GM19452 (cell line): ENCODE measurements at regions not wholly inside any gene's neighbourhood (a gene's known extent, or its start where the extent isn't known, plus 50 kb on each side); places are given as distances from the start of the nearest gene placed in this dataset.
"Not testable (repeated sequence)": the region's sequence is repeated elsewhere in the genome, so short reads cannot be mapped to it uniquely, and the experiment has no call there.

Experiments
- ATAC-seq: cut with Tn5 transposase; IDR thresholded peaks from one replicate; pipeline ENCODE4 v1.9.1; 2021; ENCODE audit not compliant: unreplicated experiment

DNA sequence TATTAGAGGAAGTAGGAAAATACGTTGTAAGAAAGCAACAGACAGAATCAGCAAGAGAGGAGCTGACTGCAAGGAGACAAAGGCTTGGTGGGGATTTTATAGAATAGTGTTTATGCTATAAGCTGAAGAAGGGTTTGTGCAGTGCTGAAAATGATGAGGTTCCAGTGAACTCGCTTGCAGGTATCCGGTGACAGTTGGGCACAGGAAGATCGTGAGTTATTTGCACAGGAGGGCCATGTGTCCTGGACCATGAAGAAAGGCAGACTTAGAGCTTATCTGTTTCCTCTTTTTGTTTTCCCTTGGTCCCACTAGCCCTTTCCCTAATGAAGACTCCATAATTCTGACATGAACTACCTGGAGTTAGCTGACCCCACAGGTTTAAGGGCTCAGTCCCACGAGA is 61.4 kb downstream of the NXNL2 start:
- ATAC-seq = no peak

DNA sequence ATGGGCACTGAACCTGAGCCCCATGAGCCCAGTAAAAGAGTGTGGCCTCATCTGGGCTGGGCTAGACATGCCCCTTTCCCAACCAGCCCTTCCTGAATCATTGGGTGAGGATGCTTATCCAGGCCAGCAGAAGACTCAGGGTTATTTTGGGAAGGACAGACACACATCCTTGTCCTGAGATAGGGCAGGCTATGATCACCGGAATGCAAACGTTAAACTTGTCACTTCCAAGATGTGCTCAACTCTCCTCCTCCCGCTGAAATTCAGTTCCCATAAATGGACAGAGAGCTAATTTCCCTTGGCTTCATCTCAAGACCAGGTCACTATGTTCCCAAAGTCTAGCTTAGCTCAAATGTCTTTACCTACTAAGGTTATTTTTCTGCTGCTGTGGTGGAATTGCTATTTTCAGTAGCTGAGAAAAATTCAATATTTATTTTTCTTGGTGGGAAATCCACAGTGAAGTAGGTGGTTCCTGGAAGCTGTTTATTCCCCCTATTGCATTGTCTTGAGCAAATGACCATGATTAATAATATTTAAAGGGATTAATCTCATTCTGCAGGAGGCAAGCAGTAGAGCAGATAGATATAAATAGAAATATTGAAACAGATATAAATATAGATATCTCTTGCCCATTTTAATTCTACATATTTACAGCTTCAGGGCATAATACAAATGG is 70.0 kb downstream of the NXNL2 start:
- no peak for ATAC-seq

DNA sequence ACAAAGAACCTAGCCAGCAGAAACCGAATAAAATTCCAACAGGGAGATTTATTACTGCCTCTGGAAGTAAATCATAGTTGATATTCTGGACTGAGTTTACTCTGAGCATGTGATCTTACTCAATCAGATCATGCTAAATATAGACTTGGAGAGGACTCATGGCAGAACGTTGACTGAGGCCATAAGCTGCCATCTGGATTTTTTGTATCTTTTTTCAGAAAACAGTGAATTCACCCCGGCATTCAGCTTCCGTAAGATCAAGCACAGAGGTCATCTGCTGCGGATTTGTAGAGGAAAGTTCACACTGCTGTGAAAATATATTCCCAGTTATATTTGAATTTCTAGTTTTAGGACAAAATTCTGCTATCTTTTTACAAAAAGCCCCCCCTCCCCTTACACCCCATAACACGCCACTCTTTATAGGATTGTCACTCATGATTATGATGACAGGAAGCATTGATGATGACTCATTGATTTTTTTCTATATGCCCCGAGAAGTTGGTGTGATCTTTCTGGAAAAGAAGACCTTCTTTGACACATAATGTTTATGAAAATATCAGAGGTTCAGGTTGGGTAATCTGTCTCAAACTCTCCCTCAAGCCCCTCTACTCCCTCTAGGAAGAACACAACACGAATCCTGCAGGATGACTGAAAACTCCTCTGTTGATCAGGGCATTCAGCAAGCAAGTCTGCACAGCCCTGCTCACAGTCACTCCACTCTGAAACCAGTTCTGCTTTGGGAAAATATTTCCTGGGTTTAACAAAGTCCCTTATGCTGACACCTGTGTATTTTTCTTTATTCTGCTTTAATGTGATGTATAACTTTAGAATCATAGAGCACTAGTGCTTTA is 70.8 kb downstream of the NXNL2 start:
- ATAC-seq = no peak

DNA sequence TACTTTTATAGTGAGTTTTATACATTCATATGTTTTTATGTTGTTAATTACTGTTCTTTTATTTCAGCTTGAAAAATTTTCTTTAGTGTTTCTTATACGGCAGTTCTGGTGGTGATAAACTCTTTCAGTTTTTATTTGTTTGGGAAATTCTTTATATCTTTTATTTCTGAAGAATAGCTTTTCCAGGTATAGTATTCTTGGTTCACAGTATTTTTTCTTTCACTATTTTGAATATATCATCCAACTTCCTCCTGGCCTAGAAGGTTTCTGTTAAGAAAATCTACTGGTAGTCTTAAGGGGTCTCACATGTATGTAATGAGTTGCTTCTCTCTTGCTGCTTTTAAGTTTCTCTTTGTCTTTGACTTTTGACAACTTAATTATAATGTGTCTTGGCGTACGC is 79.4 kb downstream of the NXNL2 start:
- no peak for ATAC-seq

DNA sequence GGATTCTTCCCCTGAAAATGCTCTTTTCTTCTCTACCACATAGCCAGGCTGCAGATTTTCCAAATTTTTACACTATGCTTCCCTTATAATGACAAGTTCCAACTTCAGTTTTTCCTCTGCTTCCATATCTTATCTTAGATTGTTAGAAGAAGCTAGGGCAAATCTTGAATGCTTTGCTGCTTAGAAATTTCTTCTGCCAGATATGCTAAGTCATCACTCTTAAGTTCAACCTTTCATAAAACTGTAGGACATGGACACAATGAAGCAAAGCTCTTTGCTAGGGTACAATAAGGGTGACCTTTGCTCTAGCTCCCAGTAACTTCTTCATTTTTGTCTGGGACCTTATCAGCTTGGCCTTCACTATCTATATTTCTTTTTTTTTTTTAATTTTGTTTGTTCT is 88.7 kb downstream of the NXNL2 start:
- no peak for ATAC-seq

DNA sequence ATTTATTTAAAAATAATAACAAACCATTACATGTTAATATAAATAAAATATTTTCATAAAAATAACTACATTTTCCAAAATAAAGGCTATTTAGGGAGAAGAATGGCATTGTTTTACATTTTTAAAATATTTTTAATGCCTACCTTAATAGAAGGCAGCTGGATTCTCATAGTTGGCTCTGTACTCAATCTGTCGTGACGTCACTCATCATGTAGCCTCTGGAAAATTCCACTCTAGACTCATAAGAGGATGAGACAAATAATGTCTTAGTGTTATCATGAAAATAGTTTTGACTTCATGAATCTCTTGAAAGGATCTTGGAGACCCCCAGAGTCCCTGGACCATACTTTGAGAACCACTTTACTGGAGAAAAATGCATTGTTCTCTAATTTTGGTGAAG is 93.1 kb downstream of the NXNL2 start:
- ATAC-seq = no peak

DNA sequence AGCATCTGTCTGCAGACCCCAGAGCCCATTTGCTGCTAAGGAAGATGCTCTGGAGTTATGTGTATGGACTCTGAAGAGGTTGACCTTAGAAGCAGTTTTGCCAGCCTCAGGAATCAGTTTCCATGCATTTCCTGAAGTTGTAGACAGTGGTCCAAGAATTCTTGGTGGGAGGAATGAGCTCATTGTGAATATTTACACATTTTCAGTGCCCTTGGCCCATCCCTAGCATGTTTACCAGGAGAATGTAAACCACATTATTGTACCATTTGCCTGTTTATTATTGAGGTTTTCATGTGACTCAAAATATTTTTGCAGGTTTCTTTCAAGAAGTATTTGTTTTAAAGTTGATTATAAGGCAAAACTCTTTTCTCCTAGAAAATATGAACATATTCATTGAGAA is 93.8 kb downstream of the NXNL2 start:
- ATAC-seq = no peak

DNA sequence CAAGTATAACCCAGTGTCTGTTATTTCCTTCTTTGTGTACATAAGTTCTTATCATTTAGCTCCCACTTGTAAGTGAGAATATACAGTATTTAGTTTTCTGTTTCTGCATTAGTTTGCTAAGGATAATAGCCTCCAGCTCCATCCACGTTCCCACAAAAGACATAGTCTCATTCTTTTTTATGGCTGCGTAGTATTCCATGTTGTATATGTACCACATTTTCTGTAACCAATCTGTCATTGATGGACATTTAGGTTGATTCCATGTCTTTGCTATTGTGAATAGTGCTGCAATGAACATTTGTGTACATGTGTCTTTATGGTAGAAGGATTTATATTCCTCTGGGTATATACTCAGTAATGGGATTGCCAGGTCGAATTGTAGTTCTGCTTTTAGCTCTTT is 95.6 kb downstream of the NXNL2 start:
- ATAC-seq = not testable (repeated sequence)

DNA sequence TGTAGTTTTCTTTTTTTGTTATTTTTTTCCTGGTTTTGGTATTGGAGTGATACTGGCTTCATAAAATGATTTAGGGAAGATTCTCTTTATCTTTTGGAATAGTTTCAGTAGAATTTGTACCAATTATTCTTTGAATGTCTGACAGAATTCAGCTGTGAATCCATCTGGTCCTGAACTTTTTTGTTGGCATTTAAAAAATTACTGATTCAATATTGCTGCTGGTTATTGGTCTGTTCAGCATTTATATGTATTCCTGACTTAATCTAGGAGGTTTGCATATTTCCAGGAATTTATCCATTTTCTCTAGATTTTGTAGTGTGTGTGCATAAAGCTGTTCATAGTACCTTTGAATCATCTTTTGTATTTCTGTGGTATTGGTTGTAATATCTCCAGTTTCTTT is 100.2 kb downstream of the NXNL2 start:
- ATAC-seq = no peak

DNA sequence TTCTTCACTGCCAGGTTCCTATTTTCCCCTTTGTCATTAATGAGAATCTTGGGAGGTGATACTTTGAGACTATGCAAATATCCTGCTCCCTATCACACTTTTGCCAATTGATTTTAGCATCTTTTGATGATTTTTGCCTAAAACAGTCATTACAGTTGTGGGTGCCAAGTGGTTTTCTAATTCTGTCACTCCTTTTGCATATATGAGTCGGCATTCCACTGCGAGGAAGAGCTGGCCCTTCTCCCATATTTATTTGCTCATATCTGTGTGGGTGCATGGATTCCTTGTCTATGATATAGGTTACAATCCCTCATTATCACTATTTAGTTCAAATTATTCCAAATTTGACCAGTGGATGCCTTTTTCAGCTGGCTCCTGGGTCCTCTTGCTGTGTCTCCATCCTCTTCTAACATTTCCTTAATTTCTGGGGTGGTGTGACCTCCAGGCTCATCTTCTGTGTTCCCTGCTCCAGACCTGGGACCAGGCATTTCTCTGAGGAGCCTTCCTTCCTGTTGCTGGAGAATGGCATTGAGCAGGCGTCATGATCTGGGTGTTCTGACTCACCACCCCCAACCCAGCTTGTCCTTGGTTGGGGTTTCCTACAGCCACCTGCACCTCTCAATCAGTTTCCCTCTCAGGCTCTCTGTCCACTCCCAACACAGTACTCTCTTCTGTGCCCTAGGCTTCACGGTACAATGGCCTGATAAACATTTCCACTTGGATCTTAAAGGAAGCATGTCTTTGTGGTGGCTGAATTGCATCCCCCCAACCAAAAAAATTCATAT is 106.7 kb downstream of the NXNL2 start:
- no peak for ATAC-seq

DNA sequence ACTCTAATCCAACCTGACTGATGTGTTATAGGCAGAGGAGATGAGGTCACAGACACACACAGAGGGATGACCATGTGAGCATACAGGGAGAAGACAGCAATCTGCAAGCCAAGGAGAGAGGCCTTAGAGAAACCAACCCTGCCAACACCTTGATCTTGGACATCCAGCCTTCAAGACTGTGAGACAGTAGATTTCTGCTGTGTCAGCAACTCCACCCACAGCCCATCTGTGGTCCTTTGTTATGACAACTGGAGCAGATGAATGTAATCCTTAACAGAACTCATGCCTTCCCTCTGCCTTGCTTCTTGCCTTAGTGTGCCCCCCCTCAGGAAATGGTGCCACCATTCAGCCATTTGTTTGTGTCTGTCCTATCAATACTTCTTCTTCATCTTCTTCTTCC is 107.4 kb downstream of the NXNL2 start:
- no peak for ATAC-seq

DNA sequence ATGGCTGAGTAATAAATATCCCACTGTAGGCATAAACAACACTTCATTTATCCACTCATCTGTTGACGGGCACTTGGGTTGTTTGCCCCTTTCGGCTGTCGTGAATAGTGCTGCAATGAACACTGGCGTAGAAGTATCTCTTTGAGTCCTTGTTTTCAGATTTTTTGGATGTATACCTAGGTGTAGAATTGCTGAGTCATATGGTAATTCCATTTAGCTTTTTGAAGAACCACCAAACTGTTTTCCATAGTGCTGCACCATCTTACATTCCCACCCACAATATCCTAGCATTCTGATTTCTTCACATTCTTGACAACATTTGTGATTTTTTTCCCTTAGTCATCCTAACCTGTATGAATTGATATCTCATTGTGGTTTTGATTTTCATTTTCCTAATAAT is 109.0 kb downstream of the NXNL2 start:
- no peak for ATAC-seq

DNA sequence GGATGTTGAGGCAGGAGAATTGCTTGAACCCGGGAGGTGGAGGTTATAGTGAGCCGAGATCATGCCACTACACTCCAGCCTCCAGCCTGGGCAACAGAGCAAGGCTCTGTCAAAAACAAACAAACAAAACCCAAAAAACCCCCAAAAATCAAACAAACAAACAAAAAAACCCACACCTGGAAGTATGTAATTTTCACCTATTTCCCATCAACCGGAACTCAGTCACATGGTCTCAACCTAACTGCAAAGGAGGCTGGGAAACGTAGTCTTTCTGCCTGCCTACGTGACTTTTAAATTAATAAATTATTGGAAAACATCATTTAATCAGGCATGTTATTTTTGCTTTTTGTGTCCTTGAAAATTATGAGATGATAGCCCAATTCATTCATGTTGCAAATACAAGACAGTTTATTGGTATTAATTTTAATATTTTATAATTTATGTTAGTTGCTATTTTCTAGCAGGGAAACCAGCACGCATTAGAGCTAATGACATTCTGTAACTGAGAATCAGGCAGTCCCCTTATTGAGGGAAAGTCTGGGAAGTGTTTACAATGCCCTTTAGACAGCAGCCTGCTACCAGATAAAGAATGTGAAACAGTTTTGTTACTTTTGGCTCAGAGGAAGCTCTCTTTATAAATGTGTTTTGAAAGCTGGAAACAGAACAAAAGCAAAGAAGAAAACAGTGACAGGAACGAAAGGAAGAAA is 110.3 kb downstream of the NXNL2 start:
- no peak for ATAC-seq

DNA sequence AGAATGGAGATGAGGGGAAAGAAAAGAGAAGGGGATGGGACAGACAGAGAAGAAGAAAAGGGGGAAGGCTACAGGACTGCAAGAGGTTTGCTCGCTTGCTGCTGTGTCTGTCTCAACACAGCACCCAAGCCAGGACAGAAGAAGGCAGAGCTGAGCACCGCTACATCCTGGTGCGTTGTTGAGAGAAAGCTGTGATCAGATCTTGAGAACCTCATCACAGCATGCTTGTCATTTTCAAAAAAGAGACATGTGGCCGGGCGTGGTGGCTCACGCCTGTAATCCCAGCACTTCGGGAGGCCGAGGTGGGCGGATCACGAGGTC is 110.9 kb downstream of the NXNL2 start:
- ATAC-seq = no peak

DNA sequence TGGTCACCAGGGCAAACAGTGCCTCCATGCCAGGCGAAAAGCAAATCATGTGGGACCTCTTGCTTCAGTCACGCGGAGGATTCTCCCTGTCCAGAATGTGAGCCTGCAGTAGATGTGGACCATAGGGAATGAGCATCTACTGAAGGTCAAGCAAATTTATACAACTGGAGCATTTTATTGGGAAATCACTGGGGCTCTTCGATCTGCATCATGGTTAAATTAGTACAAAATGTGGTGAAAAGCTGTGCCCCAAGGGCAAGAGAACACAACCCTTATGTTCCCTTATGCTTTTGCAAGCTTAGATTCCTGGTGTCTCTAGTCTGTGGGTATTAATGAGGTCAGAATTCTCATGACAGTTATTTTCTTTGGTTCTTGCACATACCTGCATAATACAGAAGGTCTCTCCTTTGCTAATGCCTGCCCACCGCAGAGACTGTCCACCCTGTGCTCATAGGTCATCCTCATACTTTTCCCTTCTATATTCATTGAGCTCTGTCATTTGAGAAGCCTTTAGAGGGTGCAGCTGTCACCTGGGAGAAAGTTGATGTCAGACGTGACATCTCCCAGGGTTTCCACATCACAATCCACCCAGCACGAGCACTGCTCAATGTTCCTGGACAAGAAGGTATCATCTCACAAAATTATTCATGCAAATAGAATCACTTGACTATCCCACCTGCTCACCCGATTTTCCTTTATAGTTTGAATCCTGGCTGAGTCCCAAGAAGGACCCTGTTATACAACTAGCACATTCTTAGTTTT is 111.7 kb downstream of the NXNL2 start:
- ATAC-seq = no peak

DNA sequence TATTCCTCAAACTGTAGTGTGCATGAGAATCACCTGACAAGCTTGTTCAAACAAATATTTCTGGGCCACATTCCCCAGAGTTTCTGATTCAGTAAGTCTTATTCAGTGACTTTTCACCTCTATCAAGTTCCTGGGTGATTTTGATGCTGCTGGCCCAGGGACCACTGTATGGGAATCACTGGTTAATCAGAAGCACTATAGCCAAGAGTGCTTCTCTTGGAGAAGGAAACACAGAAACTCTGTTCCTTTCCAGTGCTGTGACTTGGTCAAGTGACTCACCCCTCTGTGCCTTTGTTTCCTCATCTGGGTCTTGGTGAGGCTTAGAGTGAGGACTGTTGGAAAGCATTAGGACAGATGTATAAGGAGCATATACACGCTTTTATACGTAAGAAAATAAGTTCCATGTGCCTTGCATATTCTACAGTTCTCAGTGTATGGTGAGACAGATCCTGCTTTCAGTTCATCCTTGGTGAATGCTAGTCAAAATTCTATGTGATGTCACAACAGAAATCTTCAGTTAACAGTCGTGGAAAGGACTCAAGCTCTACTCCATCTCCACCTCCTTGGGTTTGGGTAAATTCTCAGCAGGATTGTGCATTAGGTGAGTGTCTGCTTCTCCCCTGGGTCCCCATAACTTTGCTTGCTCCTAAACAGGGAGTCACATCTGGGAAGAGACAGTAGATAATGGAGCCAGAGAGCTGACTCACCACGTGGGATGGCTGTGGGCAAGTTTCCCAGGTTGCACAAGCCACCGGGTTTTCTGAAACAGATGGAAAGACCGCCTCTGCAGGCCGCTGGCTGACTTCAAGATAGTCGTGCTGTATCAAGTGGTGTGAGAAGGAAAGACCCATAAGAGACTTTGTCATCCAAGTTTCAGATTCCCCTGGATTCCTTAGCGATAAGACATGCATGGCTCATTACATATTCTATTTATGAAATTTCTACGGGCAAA is 117.0 kb downstream of the NXNL2 start:
- ATAC-seq = no peak

DNA sequence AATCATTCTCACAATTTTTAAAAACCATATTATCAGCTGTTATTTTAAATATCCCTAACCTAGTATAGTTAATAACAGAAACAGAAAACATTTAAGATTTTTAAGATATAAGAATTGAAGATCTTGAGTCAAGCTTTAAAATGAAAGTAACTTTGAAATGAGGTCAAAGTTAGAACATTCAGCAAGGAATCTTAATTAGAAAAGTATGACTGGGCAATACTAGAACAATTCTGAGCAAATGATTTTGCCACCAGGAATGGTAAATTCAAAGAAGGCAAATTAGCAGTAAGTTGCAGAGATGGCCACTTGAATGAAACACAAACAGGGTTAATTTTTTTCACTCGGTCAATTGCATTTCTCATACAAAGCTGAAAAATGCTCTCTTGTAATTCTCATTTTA is 117.9 kb downstream of the NXNL2 start:
- ATAC-seq = no peak

DNA sequence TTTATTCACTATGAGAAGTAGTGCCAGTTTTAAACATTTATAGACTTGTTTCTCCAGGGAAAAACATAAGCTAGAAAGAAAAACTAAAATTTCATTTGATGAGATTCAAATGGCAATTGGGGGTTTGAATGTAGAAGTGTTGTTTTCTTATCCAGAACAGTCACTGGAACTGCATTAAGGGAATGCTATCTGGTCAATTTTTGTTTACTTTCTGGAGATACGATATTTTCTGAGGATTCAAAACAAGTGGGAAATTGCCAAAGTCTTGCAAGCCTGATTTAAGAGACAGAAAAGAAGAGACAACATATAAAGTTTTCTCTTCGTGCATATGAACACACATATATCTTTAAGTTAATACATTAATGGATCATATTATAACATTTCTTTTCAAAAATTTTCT is 118.4 kb downstream of the NXNL2 start:
- no peak for ATAC-seq

DNA sequence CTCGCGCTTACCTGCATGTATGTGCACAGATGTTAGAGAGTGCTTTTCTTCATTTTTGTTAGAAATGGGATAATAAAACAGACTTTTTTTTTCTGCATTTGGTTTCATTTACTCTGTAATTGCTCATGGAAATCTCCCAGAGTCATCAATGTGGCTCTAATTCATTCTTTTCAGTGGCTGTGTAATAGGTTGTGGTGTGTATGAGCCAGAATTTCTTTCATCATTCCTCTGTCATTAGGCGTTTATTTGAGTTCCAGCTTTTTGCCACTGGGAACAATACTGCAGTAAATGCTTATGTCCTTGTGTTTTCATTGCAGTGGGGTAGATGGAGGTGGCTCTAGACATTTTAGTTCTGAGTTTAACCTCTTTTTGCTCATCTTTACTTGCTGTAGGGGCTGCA is 118.9 kb downstream of the NXNL2 start:
- no peak for ATAC-seq

DNA sequence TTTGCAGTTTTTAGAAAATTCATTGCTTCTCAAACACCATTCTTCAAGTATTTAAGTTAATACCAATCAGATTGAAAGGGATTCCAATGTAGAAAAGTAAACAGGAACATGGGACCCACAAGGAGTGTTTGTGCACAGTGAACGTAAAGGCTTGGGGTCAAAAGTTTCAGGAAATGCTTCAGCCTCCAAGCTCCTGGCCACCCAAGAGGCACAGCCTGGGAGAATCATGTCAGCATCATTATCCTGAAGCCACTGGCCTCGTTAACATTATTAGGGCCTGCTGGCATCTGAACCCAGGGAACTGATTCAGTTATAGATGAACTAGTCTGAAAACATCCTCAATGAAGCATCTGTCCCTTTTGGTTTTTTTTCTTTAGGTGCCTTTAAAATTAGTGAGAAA is 122.9 kb downstream of the NXNL2 start:
- ATAC-seq = no peak
